Right lobe of liver (tissue), 6 donors: ENCODE measurements at regions not wholly inside any gene's neighbourhood (a gene's known extent, or its start where the extent isn't known, plus 50 kb on each side); places are given as distances from the start of the nearest gene placed in this dataset.

ENCODE experiments used
- ATAC-seq, 4 donors: fragments of 200-7000 bp; cut with Tn5 transposase; one replicate each; pipeline ENCODE4 v1.9.1; 2020; ENCODE audit warnings: mild to moderate bottlenecking in 4 of 4, moderate library complexity in 4 of 4
- DNase-seq, 3 donors: peaks; one replicate each; pipeline ENCODE4 v3.0.0-alpha.2; 2020
- H3K27ac ChIP-seq, 3 donors: fragments of 200-600 bp; one replicate each; pipeline ENCODE4 v1.8.0; 2022
- H3K27me3 ChIP-seq, 2 donors: fragments of 200-600 bp; one replicate each; pipeline ENCODE4 v1.8.0; 2022
- H3K36me3 ChIP-seq, 4 donors: fragments of 200-600 bp; sonication (generic) in 1 of 4; one replicate each; pipeline versions ENCODE4 v1.5.1 to v1.8.0; 2017 to 2022; ENCODE audit warnings: control low read depth in 1 of 4
- H3K4me1 ChIP-seq, 4 donors: fragments of 200-600 bp; sonication (generic) in 1 of 4; one replicate each; pipeline versions ENCODE4 v1.5.1 to v1.8.0; 2017 to 2022; ENCODE audit warnings: control low read depth in 1 of 4
- H3K4me3 ChIP-seq, 3 donors: fragments of 200-600 bp; one replicate each; pipeline ENCODE4 v1.8.0; 2022
- H3K9me3 ChIP-seq, 4 donors: fragments of 200-600 bp; sonication (generic) in 1 of 4; one replicate each; pipeline versions ENCODE4 v1.5.1 to v1.8.0; 2017 to 2022; ENCODE audit warnings: control low read depth in 1 of 4
- CTCF ChIP-seq, 4 donors: fragments of 200-600 bp in 3 of 4; fragments of 450-650 bp in 1 of 4; IDR thresholded peaks; one replicate each; pipeline versions ENCODE4 v1.5.1 to v1.8.0; 2016 to 2022; ENCODE audit warnings: antibody characterized with exemption in 4 of 4, mild to moderate bottlenecking in 2 of 4
- POLR2A ChIP-seq: fragments of 450-650 bp; IDR thresholded peaks from one replicate; pipeline ENCODE4 v1.6.1; 2017; ENCODE audit warnings: antibody characterized with exemption, mild to moderate bottlenecking
- WGBS: methylation state at CpG from one replicate; pipeline ENCODE4 v1.1.6; 2018; ENCODE audit warnings: low coverage, low lambda C conversion rate; ENCODE audit not compliant: insufficient coverage; ENCODE audit errors: missing lambda C conversion rate; 5-methylcytosine and 5-hydroxymethylcytosine counted together
- intact Hi-C, 2 donors: fragments of 100-400 bp; cut with DNase I; formaldehyde crosslinking; loops; one replicate each; pipeline versions ENCODE4 v1.11.2 to v1.14.1; 2022
- donor health status: DM: no; HTN: yes; CAD: no.
- donor health status: DM: no; HTN: no; CAD: no.
- donor health status: DM: no; HTN: no; CAD: no.
- donor health status: DM: no; HTN: yes; CAD: no.
- donor health status: DM: no; HTN: yes; CAD: no.

- WGBS: 59% methylated on average over 5 of the region's 10 CpGs
- DNase-seq (no peak), ATAC-seq (no peak)
- Histone ChIP-seq H3K4me3 (no peak overlapping the region), H3K27me3 (no peaks in the 10 kb centered on the region), H3K9me3 (no peaks in the 10 kb centered on the region), H3K36me3 (no peaks in the 10 kb centered on the region), H3K27ac (no peak overlapping the region), H3K4me1 (no peaks in the 10 kb centered on the region)
- intact Hi-C loops: no loop called here
- TF ChIP-seq CTCF (IDR thresholded peaks at IDR 0.05) (no peak), POLR2A (no peak)
These were observed 162.0 kb downstream of the MELK start for GRCh38 chr9:36734737-36735136.

GRCh38 chr9:36736648-36737047 lies 164.0 kb downstream of the MELK start:
- Histone ChIP-seq H3K4me3 (no peak overlapping the region), H3K4me1 (no peaks in the 10 kb centered on the region), H3K27me3 (no peaks in the 10 kb centered on the region), H3K9me3 (no peaks in the 10 kb centered on the region), H3K27ac (no peak overlapping the region), H3K36me3 (no peaks in the 10 kb centered on the region)
- ATAC-seq: no peak
- 48% methylated on average over 3 of the region's 5 CpGs for WGBS
- intact Hi-C loops: no loop called here
- TF ChIP-seq CTCF (IDR thresholded peaks at IDR 0.05) (no peak), POLR2A (no peak)
- no peak for DNase-seq

- 60% methylated on average over 9 of the region's 11 CpGs for WGBS
- no peak for ATAC-seq
- intact Hi-C loops: no loop called here
These were observed 165.8 kb downstream of the MELK start for GRCh38 chr9:36738318-36738976.

GRCh38 chr9:36739373-36740116 lies 166.8 kb downstream of the MELK start:
- ATAC-seq (no peak), DNase-seq (no peak)
- no peak overlapping the region for H3K4me3 ChIP-seq
- H3K36me3 ChIP-seq: no peaks in the 10 kb centered on the region
- intact Hi-C loops: no loop called here
- 10% methylated on average over 28 of the region's 47 CpGs for WGBS
- H3K27me3 ChIP-seq: no peaks in the 10 kb centered on the region
- TF ChIP-seq POLR2A (no peak), CTCF (IDR thresholded peaks at IDR 0.05) (no peak)
- H3K4me1 ChIP-seq: no peaks in the 10 kb centered on the region
- H3K27ac ChIP-seq: no peak overlapping the region
- H3K9me3 ChIP-seq: no peaks in the 10 kb centered on the region

More at GRCh38 chr9:36738318-36738976, 165.8 kb downstream of the MELK start:
- H3K9me3 ChIP-seq: no peaks in the 10 kb centered on the region
- H3K4me3 ChIP-seq: no peak overlapping the region
- H3K27ac ChIP-seq: no peak overlapping the region
- no peaks in the 10 kb centered on the region for H3K36me3 ChIP-seq
- no peaks in the 10 kb centered on the region for H3K4me1 ChIP-seq
- DNase-seq: no peak
- TF ChIP-seq CTCF (IDR thresholded peaks at IDR 0.05): no peak
- TF ChIP-seq POLR2A: no peak
- no peaks in the 10 kb centered on the region for H3K27me3 ChIP-seq
